ENCODE measurements at regions not wholly inside any gene's neighbourhood (a gene's known extent, or its start where the extent isn't known, plus 50 kb on each side); places are given as distances from the start of the nearest gene placed in this dataset.

DNA sequence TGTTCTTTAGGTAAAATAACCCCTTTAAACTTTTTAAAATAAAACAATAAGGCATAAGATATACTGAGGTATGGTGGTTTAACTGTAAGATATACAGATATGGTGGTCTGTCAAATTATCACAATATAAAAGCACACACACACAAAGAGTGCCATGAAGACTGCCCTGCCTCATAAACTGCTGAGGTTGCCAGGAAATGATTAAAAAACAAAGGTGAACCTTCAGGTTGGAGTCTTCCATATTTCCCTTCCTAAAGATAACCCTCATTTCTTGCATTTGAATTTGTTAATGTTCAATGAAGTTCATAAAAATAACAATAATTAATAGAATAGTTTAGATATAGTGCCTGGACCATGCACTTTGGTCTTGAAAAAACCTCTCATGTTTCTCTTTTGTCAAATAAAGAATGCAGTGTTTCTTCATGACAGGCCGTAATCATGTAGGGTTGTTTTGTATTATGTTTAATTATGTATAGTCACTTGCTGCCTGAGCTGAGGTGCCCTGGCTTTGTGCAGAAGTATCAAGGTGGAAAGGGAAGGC, 123.6 kb upstream of the B3GALT2 start:
- no peak for DNase-seq (ENCODE audit: low read depth in 2 of 2)

DNA sequence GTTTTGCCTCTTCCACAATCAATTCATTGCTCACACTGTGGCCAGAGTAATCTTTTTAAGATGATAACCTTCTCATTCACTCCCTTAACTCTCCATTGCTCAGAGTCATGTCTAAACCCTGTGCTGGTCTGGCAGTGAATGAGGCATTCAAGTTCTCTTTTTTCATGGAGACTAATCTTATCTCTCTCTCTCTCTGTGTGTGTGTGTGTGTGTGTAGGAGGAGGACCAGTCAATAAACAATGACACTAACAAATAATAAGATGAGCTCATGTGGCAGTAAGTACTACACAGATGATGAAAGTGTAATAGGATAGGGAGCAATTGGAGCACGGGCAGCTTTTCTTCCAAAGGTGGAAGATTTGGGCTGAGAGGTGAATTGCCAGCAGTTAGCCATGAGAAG, 122.0 kb upstream of the B3GALT2 start:
- no peak for DNase-seq (ENCODE audit: low read depth in 2 of 2)

DNA sequence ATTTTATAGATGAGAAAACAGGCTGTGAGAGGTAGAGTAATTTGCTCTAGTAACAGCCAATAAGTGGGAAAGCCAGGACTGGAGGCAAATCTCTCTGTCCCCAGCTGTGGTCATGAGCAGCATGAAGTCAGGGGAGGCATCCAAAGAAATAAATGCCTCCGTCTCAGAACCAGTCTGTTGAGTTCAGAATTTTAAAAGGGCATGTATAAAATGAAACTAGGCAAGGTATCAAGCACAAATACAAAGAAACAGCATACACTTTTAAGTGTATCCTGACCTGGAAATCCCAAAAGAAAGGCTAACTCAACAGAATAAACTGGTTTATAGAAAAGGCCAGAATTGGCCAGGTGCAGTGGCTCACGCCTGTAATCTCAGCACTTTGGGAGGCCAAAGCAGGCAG, 120.0 kb upstream of the B3GALT2 start:
- DNase-seq (ENCODE audit: low read depth in 2 of 2): no peak
